ENCODE measurements at regions not wholly inside any gene's neighbourhood (a gene's known extent, or its start where the extent isn't known, plus 50 kb on each side); places are given as distances from the start of the nearest gene placed in this dataset.

DNA sequence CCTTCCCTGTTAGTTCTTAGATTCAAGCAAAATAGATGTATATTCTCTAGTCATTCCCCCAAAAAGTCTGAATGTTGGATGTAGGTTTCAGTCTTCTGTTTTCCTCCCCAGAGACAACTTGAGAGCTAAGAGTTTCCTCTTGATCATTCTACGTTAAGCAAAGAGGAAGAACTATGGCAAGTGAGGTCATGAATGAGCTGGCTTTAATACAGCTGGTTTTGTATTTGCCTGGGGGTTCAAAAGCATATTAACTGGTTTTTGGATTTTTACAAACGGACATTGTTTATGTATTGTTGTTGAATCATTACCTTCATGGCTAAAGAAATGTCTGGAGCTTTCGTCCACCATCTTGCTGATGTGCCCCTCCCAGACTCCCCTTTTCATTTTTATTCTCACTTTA, 916.7 kb upstream of the POU3F4 start (continued):
- TF ChIP-seq TAF1 (IDR thresholded peaks at IDR 0.05; ENCODE audit: low read depth, low read length) (no peak), JUN (IDR thresholded peaks at IDR 0.05; ENCODE audit: low read depth, low read length) (no peak)

All from H1 (cell line).